IMR-90 (cell line): ENCODE measurements at regions not wholly inside any gene's neighbourhood (a gene's known extent, or its start where the extent isn't known, plus 50 kb on each side); places are given as distances from the start of the nearest gene placed in this dataset.

ENCODE experiments used
- ATAC-seq: fragments of 200-7000 bp; cut with Tn5 transposase; 2 replicates; pipeline ENCODE4 v1.9.1; 2020; ENCODE audit warnings: low read depth, mild to moderate bottlenecking, moderate library complexity
- BruUV-seq: library from RNA; stranded (reverse); fragments of 400-500 nt; replicated peaks from 2 replicates; lab custom pipeline; 2021; lab: Mats Ljungman, UMichigan
- CTCF ChIA-PET: fragments of 300-600 bp; formaldehyde crosslinking; extraction: SDS; loops from one replicate; lab custom pipeline; 2021; ENCODE audit warnings: antibody characterized with exemption; lab: Yijun Ruan, JAX
- POLR2A ChIA-PET: fragments of 300-600 bp; sonication (Branson Sonifier 250); formaldehyde crosslinking; loops from one replicate; lab custom pipeline; 2022; ENCODE audit warnings: antibody characterized with exemption; ENCODE audit not compliant: unreplicated experiment; lab: Charles Lee
- DNase-seq: peaks from one replicate; pipeline ENCODE4 v3.0.0; 2013
- H2AFZ ChIP-seq: replicated peaks from 2 replicates; pipeline ENCODE3; 2013; ENCODE audit warnings: low read length, mild to moderate bottlenecking; ENCODE audit not compliant: poor library complexity
- H2AK5ac ChIP-seq: 2 replicates; pipeline ENCODE4 v1.6.1; 2013; ENCODE audit warnings: low read depth, low read length, inconsistent platforms
- H2AK9ac ChIP-seq: replicated peaks from 2 replicates; pipeline ENCODE3; 2013; ENCODE audit warnings: mild to moderate bottlenecking, low read depth, low read length, moderate library complexity; ENCODE audit not compliant: poor library complexity
- H2BK120ac ChIP-seq: 2 replicates; pipeline ENCODE4 v1.6.1; 2013; ENCODE audit warnings: low read depth, low read length, inconsistent platforms
- H2BK15ac ChIP-seq: 3 replicates; pipeline ENCODE4 v1.6.1; 2013; ENCODE audit warnings: low read depth, low read length, inconsistent platforms
- H2BK20ac ChIP-seq: 2 replicates; pipeline ENCODE4 v1.6.1; 2013; ENCODE audit warnings: low read depth, mild to moderate bottlenecking, inconsistent platforms, low read length, moderate library complexity
- H2BK5ac ChIP-seq: 2 replicates; pipeline ENCODE4 v1.6.1; 2013; ENCODE audit warnings: mild to moderate bottlenecking, low read depth, low read length, inconsistent platforms; ENCODE audit not compliant: poor library complexity, severe bottlenecking
- H3K14ac ChIP-seq: replicated peaks from 2 replicates; pipeline ENCODE4 v1.6.1; 2013; ENCODE audit warnings: low read depth, low read length, inconsistent platforms
- H3K18ac ChIP-seq: 2 replicates; pipeline ENCODE4 v1.6.1; 2013; ENCODE audit warnings: low read depth, low read length, control low read depth
- H3K23ac ChIP-seq: 2 replicates; pipeline ENCODE4 v1.6.1; 2013; ENCODE audit warnings: low read depth, low read length, inconsistent platforms
- H3K27ac ChIP-seq: 2 replicates; pipeline ENCODE4 v1.5.1; 2013; ENCODE audit warnings: mild to moderate bottlenecking, control low read depth, low read length; ENCODE audit not compliant: insufficient read depth
- H3K27me3 ChIP-seq: 2 replicates; pipeline ENCODE4 v1.6.1; 2013; ENCODE audit warnings: low read length; ENCODE audit not compliant: control insufficient read depth, insufficient read depth
- H3K36me3 ChIP-seq: 2 replicates; pipeline ENCODE4 v1.6.1; 2013; ENCODE audit warnings: low read length, mixed read lengths; ENCODE audit not compliant: control insufficient read depth, insufficient read depth
- H3K4ac ChIP-seq: 2 replicates; pipeline ENCODE4 v1.6.1; 2013; ENCODE audit warnings: low read depth, low read length, inconsistent platforms
- H3K4me1 ChIP-seq: 2 replicates; pipeline ENCODE4 v1.6.1; 2013; ENCODE audit warnings: low read length, mixed read lengths; ENCODE audit not compliant: control insufficient read depth, insufficient read depth
- H3K4me2 ChIP-seq: 2 replicates; pipeline ENCODE4 v1.6.1; 2013; ENCODE audit warnings: low read depth, mild to moderate bottlenecking, control low read depth, low read length, moderate library complexity
- H3K4me3 ChIP-seq: 2 replicates; pipeline ENCODE4 v1.5.1; 2013; ENCODE audit warnings: low read depth, mild to moderate bottlenecking, control low read depth, low read length, moderate library complexity; ENCODE audit not compliant: insufficient read depth
- H3K56ac ChIP-seq: 2 replicates; pipeline ENCODE4 v1.6.1; 2013; ENCODE audit warnings: low read length, inconsistent platforms; ENCODE audit not compliant: insufficient read depth; ENCODE audit errors: extremely low read depth
- H3K79me1 ChIP-seq, 2 experiments: 2 replicates each; pipeline ENCODE4 v1.6.1; 2013; ENCODE audit warnings: low read length in 2 of 2, inconsistent platforms in 1 of 2, low read depth in 1 of 2
- H3K9ac ChIP-seq: 2 replicates; pipeline ENCODE4 v1.6.1; 2013; ENCODE audit warnings: low read depth, low read length, control low read depth
- H3K9me1 ChIP-seq: 2 replicates; pipeline ENCODE4 v1.6.1; 2013; ENCODE audit warnings: low read length, inconsistent platforms; ENCODE audit not compliant: insufficient read depth
- H3K9me3 ChIP-seq: 2 replicates; pipeline ENCODE4 v1.6.1; 2013; ENCODE audit warnings: low read length; ENCODE audit not compliant: control insufficient read depth, insufficient read depth
- H4K20me1 ChIP-seq: 2 replicates; pipeline ENCODE4 v1.6.1; 2013; ENCODE audit warnings: low read length, inconsistent platforms; ENCODE audit not compliant: insufficient read depth
- H4K5ac ChIP-seq: 2 replicates; pipeline ENCODE4 v1.6.1; 2013; ENCODE audit warnings: mild to moderate bottlenecking, low read depth, low read length, control low read depth
- H4K8ac ChIP-seq, 2 experiments: 2 replicates each; pipeline ENCODE4 v1.6.1; 2013; ENCODE audit warnings: low read depth in 2 of 2, low read length in 2 of 2, control low read depth in 1 of 2, inconsistent platforms in 1 of 2
- H4K91ac ChIP-seq: 2 replicates; pipeline ENCODE4 v1.6.1; 2013; ENCODE audit warnings: low read depth, low read length, inconsistent platforms; ENCODE audit not compliant: insufficient read depth
- BHLHE40 ChIP-seq: fragments of 150-350 bp; IDR thresholded peaks from 2 replicates; pipeline ENCODE4 v1.6.1; 2016; ENCODE audit warnings: mild to moderate bottlenecking, low read depth, low read length
- CEBPB ChIP-seq: IDR thresholded peaks from 2 replicates; pipeline ENCODE4 v1.6.1; 2012; ENCODE audit warnings: low read depth, low read length, improper control_type of control experiment
- CHD1 ChIP-seq: IDR thresholded peaks from 2 replicates; pipeline ENCODE4 v1.6.1; 2012; ENCODE audit warnings: low read depth, low read length, improper control_type of control experiment
- FOS ChIP-seq: fragments of 150-350 bp; IDR thresholded peaks from 2 replicates; pipeline ENCODE4 v1.6.1; 2016; ENCODE audit warnings: low read depth, low read length
- MAFK ChIP-seq: IDR thresholded peaks from 2 replicates; pipeline ENCODE4 v1.6.1; 2012; ENCODE audit warnings: low read depth, low read length, improper control_type of control experiment
- MAZ ChIP-seq: IDR thresholded peaks from 2 replicates; pipeline ENCODE4 v1.6.1; 2012; ENCODE audit warnings: low read depth, mild to moderate bottlenecking, low read length, improper control_type of control experiment, moderate library complexity, borderline replicate concordance
- MXI1 ChIP-seq: IDR thresholded peaks from 2 replicates; pipeline ENCODE4 v1.6.1; 2012; ENCODE audit warnings: low read depth, mild to moderate bottlenecking, low read length, moderate library complexity, borderline replicate concordance
- NFE2L2 ChIP-seq: fragments of 150-350 bp; IDR thresholded peaks from 2 replicates; pipeline ENCODE4 v1.6.1; 2016; ENCODE audit warnings: low read depth, mild to moderate bottlenecking, low read length
- POLR2A ChIP-seq: IDR thresholded peaks from 2 replicates; pipeline ENCODE4 v1.6.1; 2012; ENCODE audit warnings: mild to moderate bottlenecking, low read depth, low read length
- RAD21 ChIP-seq: IDR thresholded peaks from 2 replicates; pipeline ENCODE4 v1.6.1; 2012; ENCODE audit warnings: low read length, improper control_type of control experiment
- RCOR1 ChIP-seq: IDR thresholded peaks from 2 replicates; pipeline ENCODE4 v1.6.1; 2012; ENCODE audit warnings: mild to moderate bottlenecking, low read length, improper control_type of control experiment; ENCODE audit not compliant: insufficient replicate concordance
- RFX5 ChIP-seq: IDR thresholded peaks from 2 replicates; pipeline ENCODE4 v1.8.0; 2012; ENCODE audit warnings: low read depth, mild to moderate bottlenecking, low read length, moderate library complexity
- SMC3 ChIP-seq: fragments of 150-350 bp; IDR thresholded peaks from 2 replicates; pipeline ENCODE4 v1.6.1; 2016; ENCODE audit warnings: low read depth, mild to moderate bottlenecking, antibody characterized with exemption, low read length, moderate library complexity
- WGBS, 2 experiments: methylation state at CpG; one replicate each; pipeline versions ENCODE4 v1.1.5 to v1.1.7; 2013; ENCODE audit warnings: missing lambda C conversion rate in 2 of 2; ENCODE audit not compliant: insufficient read length in 1 of 2; ENCODE audit errors: extremely low coverage in 2 of 2; 5-methylcytosine and 5-hydroxymethylcytosine counted together
- dilution Hi-C: fragments of 300-500 bp; cut with HindIII; formaldehyde crosslinking; loops from one replicate; pipeline ENCODE4 v1.14.3; 2018; ENCODE audit warnings: low sequenced_read_pairs; ENCODE audit not compliant: unreplicated experiment
- in situ Hi-C: fragments of 300-500 bp; cut with MboI; formaldehyde crosslinking; loops from 3 replicates; pipeline ENCODE4 v1.14.3; 2019; ENCODE audit warnings: low sequenced_read_pairs, inconsistent platforms, mixed read lengths
- intact Hi-C: fragments of 100-400 bp; cut with micrococcal nuclease; formaldehyde crosslinking; loops from 2 replicates; pipeline ENCODE4 v1.10.0; 2022
- TF ChIP-seq, protein P1 (sequence below): fragments of 150-350 bp; IDR thresholded peaks from 2 replicates; pipeline ENCODE4 v1.6.1; 2017; ENCODE audit warnings: mild to moderate bottlenecking, antibody characterized with exemption, low read length, low read depth
- TF ChIP-seq, protein P2 (sequence below): conservative IDR thresholded peaks from 2 replicates; pipeline ENCODE4 v1.5.1; 2012; ENCODE audit warnings: mild to moderate bottlenecking, low read depth, low read length, improper control_type of control experiment
- TF ChIP-seq, protein P3 (sequence below): fragments of 150-350 bp; IDR thresholded peaks from 2 replicates; pipeline ENCODE4 v1.6.1; 2016; ENCODE audit warnings: low read depth, mild to moderate bottlenecking, low read length, moderate library complexity, borderline replicate concordance

DNA sequence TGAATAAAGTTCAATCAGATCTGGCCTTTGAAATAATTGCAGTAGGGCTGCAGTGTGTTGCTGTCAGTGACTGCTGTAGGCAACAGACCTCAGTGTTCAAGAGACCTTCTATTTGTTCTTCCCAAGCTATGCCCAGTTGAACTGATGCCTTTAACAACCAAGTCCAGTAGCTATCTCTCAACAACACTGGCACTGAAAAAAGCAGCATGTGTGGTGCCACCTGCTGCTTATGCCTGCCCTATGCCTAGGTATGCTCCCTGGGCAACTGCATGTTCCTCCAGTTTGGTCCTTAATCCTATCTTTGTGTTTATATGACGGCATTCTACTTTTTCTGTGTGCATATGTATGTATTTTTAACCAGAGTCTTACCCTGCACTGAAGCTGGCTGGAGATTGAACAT lies 523.9 kb upstream of the MEX3C start:
- Histone ChIP-seq H2BK5ac (no peak overlapping the region), H3K14ac (no peak overlapping the region), H4K91ac (no peak overlapping the region), H2AK5ac (no peak overlapping the region), H2BK120ac (no peak overlapping the region), H2BK20ac (no peak overlapping the region), H3K27me3 (no peaks in the 10 kb centered on the region), H2AK9ac (no peak overlapping the region), H3K9me1 (no peaks in the 10 kb centered on the region), H3K9me3 (peaks cover 14% of the 10 kb centered on the region), H3K56ac (no peak overlapping the region), H3K79me1 (no peaks in the 10 kb centered on the region), H3K4me2 (no peak overlapping the region), H3K9ac (no peak overlapping the region), H3K18ac (no peak overlapping the region), H3K4me3 (no peak overlapping the region), H3K4me1 (no peaks in the 10 kb centered on the region), H3K27ac (no peak overlapping the region), H4K8ac (no peak overlapping the region), H3K36me3 (no peaks in the 10 kb centered on the region), H4K20me1 (no peaks in the 10 kb centered on the region), H3K23ac (no peak overlapping the region), H3K4ac (no peak overlapping the region), H2AFZ (no peak overlapping the region), H4K5ac (no peak overlapping the region), H2BK15ac (no peak overlapping the region)
- in situ Hi-C loops: no loop called here
- ChIA-PET CTCF (no interaction called here), POLR2A (no interaction called here)
- dilution Hi-C loops: no loop called here
- TF ChIP-seq MAZ: no peak
- no peak for TF ChIP-seq MXI1
- no peak for TF ChIP-seq BHLHE40
- no peak for TF ChIP-seq CEBPB
- no peak for TF ChIP-seq SMC3
- no peak for TF ChIP-seq MAFK
- TF ChIP-seq, protein P1, sequence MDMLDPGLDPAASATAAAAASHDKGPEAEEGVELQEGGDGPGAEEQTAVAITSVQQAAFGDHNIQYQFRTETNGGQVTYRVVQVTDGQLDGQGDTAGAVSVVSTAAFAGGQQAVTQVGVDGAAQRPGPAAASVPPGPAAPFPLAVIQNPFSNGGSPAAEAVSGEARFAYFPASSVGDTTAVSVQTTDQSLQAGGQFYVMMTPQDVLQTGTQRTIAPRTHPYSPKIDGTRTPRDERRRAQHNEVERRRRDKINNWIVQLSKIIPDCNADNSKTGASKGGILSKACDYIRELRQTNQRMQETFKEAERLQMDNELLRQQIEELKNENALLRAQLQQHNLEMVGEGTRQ: no peak
- no peak for TF ChIP-seq RFX5
- TF ChIP-seq RCOR1: no peak
- TF ChIP-seq, protein P2, sequence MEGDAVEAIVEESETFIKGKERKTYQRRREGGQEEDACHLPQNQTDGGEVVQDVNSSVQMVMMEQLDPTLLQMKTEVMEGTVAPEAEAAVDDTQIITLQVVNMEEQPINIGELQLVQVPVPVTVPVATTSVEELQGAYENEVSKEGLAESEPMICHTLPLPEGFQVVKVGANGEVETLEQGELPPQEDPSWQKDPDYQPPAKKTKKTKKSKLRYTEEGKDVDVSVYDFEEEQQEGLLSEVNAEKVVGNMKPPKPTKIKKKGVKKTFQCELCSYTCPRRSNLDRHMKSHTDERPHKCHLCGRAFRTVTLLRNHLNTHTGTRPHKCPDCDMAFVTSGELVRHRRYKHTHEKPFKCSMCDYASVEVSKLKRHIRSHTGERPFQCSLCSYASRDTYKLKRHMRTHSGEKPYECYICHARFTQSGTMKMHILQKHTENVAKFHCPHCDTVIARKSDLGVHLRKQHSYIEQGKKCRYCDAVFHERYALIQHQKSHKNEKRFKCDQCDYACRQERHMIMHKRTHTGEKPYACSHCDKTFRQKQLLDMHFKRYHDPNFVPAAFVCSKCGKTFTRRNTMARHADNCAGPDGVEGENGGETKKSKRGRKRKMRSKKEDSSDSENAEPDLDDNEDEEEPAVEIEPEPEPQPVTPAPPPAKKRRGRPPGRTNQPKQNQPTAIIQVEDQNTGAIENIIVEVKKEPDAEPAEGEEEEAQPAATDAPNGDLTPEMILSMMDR: no peak
- no peak for TF ChIP-seq FOS
- TF ChIP-seq POLR2A: no peak
- no peak for TF ChIP-seq CHD1
- TF ChIP-seq NFE2L2: no peak
- no peak for TF ChIP-seq RAD21
- TF ChIP-seq, protein P3, sequence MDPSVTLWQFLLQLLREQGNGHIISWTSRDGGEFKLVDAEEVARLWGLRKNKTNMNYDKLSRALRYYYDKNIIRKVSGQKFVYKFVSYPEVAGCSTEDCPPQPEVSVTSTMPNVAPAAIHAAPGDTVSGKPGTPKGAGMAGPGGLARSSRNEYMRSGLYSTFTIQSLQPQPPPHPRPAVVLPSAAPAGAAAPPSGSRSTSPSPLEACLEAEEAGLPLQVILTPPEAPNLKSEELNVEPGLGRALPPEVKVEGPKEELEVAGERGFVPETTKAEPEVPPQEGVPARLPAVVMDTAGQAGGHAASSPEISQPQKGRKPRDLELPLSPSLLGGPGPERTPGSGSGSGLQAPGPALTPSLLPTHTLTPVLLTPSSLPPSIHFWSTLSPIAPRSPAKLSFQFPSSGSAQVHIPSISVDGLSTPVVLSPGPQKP: no peak
- ATAC-seq (no peak), DNase-seq (no peak)
- intact Hi-C loops: no loop called here
- BruUV-seq: no TSS peak
- no CpG with 5 or more reads among the region's 1 CpG for WGBS, 2 experiments
